Renal cortical epithelial cell (primary cell): ENCODE measurements at regions not wholly inside any gene's neighbourhood (a gene's known extent, or its start where the extent isn't known, plus 50 kb on each side); places are given as distances from the start of the nearest gene placed in this dataset.

Source experiments
- DNase-seq: peaks from one replicate; pipeline ENCODE4 v3.0.0-alpha.2; 2011; ENCODE audit warnings: low read depth

DNA sequence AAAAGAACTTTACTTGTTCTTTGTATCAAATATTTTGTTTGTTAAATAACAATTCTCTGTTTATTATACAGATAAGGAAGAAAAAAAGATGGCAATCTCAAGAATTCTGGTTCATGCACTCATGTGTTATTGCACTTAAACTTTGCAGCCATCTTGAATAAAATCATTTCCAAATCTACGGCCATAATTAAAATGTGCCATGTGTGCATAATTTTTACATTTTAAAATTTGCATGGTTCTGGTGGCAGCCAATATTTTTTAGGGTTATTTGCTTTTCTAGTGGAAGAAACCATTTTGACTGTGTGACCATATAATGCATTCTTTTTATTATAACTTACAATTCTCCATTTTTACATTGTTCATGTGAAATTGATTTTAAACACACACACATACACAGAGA is 1518.1 kb upstream of the ZEB2 start:
- DNase-seq: no peak

DNA sequence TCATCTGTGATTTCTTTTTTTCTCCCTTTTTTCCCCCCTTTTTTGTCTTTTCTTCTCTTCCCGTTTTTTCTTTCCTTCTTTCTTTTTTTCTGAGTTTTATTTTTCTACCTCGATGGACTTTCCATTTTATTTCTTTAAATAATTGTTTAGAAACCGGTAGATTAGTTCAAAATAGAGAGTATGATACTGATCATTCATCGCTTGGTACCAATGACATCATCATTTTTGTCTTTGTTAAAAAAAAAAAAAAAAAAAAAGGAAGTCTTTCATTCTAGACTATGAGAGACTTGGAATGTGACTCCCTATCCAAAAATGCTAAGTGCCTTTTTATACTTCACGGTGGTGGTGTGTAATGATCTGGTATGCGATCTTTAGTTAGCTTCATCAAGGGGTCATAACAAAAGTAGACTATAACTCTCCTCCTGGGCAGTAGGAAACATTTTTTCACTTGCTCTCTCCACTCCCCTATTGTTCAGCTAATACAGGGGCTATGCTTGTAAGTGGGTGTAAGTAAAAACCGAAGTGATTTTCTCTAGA is 1517.5 kb upstream of the ZEB2 start:
- DNase-seq: no peak

DNA sequence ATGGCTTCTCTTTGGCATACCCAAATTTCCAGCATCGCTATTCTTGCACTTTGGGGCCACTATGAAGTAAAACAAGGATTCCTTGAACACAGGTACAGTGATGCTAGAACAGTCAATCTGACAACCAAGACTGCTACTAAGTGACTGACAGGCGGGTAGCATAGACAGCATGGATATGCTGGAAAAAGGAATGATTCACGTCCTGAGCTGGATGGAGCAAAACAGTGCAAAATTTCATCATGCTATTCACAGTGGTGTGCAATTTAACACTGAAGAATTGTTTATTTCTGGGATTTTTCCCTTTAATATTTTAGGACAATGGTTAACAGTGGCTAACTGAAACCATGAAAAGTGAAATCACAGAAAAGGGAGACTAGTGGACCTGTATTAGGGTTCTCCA is 1511.2 kb upstream of the ZEB2 start:
- no peak for DNase-seq

DNA sequence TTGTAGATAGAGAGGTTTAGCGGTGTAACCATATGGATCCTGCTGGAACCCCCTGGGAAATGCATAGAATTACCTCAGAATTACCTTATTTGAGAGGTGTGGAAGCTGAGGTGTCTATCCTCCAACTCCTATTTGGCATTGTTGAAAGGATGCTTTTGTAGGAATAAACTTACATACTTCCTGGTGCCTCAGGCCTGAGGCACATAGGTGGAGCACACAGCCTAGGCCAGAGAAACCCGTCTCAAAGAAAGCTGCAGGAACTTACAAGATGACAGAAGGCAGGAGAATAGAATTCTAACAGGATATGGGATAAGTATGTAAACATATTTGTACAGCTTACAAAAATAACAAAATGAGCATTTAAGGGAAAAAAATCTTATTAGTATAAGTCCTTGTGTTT is 1507.2 kb upstream of the ZEB2 start:
- DNase-seq: no peak

GRCh38 chr2:146025519-146025918 is 1505.6 kb upstream of the ZEB2 start:
- no peak for DNase-seq

GRCh38 chr2:146024212-146024743 is 1504.4 kb upstream of the ZEB2 start:
- DNase-seq: no peak

GRCh38 chr2:146004462-146004861 is 1484.5 kb upstream of the ZEB2 start:
- DNase-seq: peak; percentile 13

GRCh38 chr2:146003337-146003736 is 1483.4 kb upstream of the ZEB2 start:
- DNase-seq: no peak

DNA sequence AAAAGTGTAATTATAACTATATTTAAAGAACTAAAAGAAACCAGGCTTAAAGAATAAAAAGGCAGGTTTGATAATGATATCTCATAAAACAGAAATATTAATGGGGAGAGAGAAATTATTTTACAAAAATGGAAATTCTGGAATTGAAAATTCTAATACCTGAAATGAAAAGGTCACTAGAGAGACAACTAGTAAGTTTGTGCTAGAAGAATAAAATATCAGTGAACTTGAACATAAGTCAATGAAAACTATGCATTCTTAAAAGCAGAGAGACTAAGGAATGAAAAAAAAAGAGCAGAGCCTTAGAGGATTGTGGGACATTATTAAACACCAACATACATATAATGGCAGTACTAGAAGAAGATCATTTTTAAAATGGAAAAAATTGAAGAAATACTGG is 1475.0 kb upstream of the ZEB2 start:
- no peak for DNase-seq

DNA sequence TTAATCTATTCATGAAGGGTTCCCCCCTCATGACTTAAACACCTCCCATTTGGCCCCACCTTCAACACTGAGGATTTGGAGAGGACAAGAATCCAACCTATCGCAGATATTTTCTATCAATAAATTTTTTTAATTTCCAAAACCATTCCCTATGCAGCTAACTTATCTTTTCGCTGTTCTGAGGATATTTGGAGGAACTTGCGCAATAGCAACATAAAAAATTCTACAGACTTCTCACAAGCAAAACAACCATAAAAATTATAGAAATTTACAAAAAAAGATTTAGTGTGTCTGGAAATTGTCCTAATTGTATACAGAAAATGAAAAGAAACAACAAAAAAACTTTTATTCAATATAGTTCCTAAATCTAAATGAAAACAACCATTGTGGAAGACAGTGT is 1472.7 kb upstream of the ZEB2 start:
- DNase-seq: no peak

- no peak for DNase-seq
Measured at GRCh38 chr2:145987793-145988192, 1467.9 kb upstream of the ZEB2 start.

GRCh38 chr2:145985517-145985916 is 1465.6 kb upstream of the ZEB2 start:
- no peak for DNase-seq

GRCh38 chr2:145984580-145984979 is 1464.7 kb upstream of the ZEB2 start:
- DNase-seq: peak; percentile 58

GRCh38 chr2:145980318-145980717 is 1460.4 kb upstream of the ZEB2 start:
- DNase-seq: no peak

- no peak for DNase-seq
Measured at GRCh38 chr2:145975406-145975805, 1455.5 kb upstream of the ZEB2 start.

DNA sequence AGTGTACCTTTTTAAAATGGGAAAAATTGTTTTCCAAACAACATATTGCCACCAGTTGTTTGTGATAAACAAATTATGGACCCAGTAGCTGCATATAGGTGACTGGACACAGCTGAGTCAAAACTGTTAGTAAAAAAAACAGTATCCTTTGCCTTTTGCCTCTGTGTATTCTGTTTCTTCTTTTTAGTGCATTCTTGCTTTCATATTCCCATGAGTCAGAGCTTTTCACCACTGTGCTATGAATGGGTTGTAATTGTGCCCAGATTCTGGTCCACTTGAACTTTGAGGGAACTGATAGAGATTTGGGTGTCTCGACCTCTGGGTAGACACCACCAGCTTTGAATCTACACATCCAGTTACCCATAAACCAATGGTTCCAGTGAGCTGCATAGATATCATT is 1441.9 kb upstream of the ZEB2 start:
- no peak for DNase-seq

DNA sequence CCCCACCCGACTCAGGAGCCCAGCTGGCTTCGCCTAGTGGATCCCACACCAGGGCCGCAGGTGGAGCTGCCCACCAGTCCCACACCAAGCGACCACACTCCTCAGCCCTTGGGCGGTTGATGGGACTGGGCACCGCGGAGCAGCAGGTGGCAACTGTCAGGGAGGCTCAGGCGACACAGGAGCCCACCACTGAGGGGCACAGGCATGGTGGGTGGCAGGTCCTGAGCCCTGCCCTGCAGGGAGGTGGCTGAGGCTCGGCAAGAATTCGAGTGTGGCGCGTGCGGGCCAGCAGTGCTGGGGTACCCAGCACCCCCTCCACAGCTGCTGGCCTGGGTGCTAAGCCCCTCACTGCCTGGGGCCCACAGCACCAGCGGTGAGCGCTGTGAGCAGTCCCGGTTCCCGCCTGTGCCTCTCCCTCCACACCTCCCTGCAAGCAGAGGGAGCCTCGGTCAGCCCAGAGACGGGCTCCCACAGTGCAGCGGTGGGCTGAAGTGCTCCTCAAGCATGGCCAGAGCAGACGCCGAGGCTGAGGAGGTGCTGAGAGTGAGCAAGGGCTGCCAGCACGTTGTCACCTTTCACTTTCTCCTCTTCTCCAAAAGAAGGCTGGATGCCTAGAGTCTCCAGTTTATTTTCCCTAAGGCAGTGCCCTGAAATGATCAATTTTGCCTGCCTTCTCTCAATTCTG is 1440.7 kb upstream of the ZEB2 start:
- DNase-seq: no peak

DNA sequence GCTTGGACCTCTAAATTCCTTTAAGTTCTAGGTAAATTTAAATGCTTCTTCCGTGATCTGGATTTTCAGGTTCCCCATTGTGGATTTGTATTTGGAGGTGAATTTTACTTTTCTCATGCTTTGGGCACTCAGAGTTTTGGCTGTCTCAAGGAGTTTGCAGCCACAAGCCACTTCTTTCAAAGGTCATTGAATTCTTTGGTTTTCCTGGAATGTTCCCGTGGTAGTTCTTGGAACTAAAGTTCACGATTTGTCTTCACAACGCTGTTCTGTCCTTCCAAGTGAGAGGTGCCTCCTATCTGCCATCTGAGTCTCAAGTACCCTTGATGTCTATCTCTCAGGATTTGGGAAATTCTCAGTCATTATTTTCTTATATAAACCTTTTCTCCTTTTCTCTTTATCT is 1438.7 kb upstream of the ZEB2 start:
- no peak for DNase-seq

DNA sequence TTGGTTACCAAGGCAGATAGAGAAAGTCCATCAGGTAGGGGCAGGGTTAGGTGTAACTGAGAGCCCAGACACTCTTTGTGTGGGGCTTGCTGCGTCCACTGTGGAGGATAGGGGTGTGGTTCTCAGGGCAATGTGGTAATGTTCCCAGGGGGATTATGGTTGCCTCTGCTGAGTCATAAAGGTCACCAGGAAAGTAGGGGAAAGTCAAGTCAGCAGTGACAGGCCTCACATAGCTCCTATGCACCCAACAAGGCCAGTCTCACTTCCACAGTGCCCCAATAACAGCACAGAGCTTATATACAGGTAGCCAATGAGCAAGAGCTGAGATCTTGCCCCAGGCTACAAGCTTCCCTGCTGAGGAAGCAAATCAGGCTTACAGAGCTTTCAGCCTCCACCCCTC is 1438.0 kb upstream of the ZEB2 start:
- no peak for DNase-seq

DNA sequence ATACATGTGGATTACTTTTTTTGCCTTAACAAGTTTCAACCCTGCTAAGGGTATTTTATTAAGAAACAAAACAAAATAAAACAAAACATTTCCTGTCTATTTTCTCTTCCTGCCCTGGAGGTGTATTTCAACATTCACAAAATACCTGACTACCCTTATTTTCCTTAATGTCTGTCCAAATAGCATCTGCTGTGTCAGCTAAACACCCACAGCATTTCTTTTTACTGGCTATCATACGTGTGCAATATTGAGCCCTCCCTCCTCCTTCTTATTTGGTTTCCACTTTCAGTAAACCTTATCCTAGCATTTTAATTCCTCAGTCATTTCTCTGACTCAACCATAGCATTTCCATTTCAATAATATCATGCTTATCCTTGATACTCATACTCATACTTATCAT is 1420.0 kb upstream of the ZEB2 start:
- peak; percentile 46 for DNase-seq

DNA sequence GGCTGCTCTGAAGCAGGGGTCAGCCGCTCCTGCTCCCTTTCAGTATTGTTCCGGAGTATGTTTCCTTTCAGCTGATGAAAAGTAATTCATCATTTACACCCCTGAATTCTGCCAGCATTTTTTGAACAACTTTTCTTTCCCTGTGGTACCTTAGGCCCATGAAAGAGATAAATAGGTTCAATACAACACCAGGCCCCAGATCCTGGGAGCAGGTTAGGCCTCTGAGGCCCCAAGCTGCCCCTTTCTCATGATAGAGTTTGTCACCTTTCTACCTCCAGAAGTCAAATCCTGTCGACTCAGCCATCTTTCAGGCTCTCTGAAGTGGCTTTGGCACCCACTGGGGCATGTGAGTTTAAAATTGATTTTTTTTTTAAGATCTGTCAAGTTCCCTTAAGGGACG is 1415.1 kb upstream of the ZEB2 start:
- no peak for DNase-seq

DNA sequence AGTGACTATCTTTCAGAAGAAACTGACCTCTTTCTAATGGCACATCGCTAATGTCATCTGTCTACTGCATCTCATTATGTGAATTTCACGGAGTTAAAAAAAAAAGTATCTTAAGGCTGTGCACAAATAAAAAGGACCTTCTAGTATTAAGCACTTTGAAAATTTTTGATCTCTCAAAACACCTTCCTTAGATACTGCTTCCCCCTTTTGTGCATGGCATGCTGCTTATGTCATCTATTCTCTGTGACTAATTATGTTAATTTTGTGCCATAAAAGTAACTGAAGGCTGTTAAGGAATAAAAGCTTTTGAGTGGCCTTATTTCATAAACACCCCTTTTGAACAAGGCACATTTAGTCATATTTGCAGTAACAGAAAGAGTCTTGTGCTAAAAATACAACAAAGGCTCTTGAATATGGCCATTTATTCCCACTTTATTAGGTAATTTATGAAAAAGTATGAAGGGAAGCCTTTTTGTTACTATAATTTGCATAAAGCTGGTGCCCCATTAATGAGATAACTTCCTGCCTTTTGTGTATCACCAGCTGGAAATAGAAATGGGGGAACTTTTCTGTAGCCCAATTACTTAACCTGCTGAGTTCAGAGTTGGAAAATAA is 1412.0 kb upstream of the ZEB2 start:
- DNase-seq: peak; percentile 67

DNA sequence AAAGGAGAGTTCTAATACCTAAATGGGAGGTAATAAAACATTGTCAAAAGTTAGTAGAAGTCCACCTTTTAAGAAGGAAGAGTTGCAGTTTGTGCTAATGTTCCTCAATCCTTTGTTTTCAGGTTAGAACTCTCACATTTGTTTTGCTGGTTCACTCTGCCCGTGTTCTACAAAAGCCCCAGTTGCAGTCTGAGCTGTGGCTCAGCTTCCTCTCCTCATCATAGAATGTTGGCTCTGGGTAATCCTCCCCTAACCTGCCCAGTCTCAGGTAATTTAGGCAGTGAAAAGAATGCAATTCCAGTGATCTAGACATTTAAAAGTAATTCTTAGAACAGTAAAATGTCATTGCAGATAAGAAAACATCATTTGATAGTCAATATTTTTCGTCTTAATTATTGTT is 1410.4 kb upstream of the ZEB2 start:
- DNase-seq: no peak
